ENCODE measurements at regions not wholly inside any gene's neighbourhood (a gene's known extent, or its start where the extent isn't known, plus 50 kb on each side); places are given as distances from the start of the nearest gene placed in this dataset.
"Not testable (repeated sequence)": the region's sequence is repeated elsewhere in the genome, so short reads cannot be mapped to it uniquely, and the experiment has no call there.

- not testable (repeated sequence) for H3K27me3 Mint-ChIP-seq; DNase-seq; H3K36me3 Mint-ChIP-seq (ENCODE audit: insufficient read depth); H3K27ac Mint-ChIP-seq; ATAC-seq (replicated peaks); H3K9me3 Mint-ChIP-seq; H3K4me1 Mint-ChIP-seq (ENCODE audit: low read depth in 2 of 2); H3K4me3 Mint-ChIP-seq
These were observed 54.7 kb upstream of the NBPF15 start for GRCh38 chr1:144516172-144516571.

- ATAC-seq (replicated peaks); H3K4me3 Mint-ChIP-seq; H3K27ac Mint-ChIP-seq; H3K36me3 Mint-ChIP-seq (ENCODE audit: insufficient read depth); H3K27me3 Mint-ChIP-seq; H3K4me1 Mint-ChIP-seq (ENCODE audit: low read depth in 2 of 2); H3K9me3 Mint-ChIP-seq; DNase-seq: not testable (repeated sequence)
These were observed 55.4 kb upstream of the NBPF15 start for GRCh38 chr1:144516906-144517305.

- not testable (repeated sequence) for H3K27ac Mint-ChIP-seq; ATAC-seq (replicated peaks); H3K27me3 Mint-ChIP-seq; H3K4me1 Mint-ChIP-seq (ENCODE audit: low read depth in 2 of 2); H3K9me3 Mint-ChIP-seq; DNase-seq; H3K36me3 Mint-ChIP-seq (ENCODE audit: insufficient read depth); H3K4me3 Mint-ChIP-seq
These were observed 57.0 kb upstream of the NBPF15 start for GRCh38 chr1:144518439-144518838.

GRCh38 chr1:144519528-144520189 is 58.2 kb upstream of the NBPF15 start:
- not testable (repeated sequence) for H3K27me3 Mint-ChIP-seq; H3K4me3 Mint-ChIP-seq; ATAC-seq (replicated peaks); H3K36me3 Mint-ChIP-seq (ENCODE audit: insufficient read depth); H3K9me3 Mint-ChIP-seq; H3K27ac Mint-ChIP-seq; DNase-seq
- H3K4me1 Mint-ChIP-seq (ENCODE audit: low read depth in 2 of 2): peaks cover 5 to 10% of the 10 kb centered on the region in 2 donors

- H3K9me3 Mint-ChIP-seq; H3K36me3 Mint-ChIP-seq (ENCODE audit: insufficient read depth); H3K27me3 Mint-ChIP-seq: not testable (repeated sequence)
- DNase-seq (peak; percentile 39 to 58 (median 50)), ATAC-seq (replicated peaks) (peak; percentile 81)
- peak overlapping the region; percentile 78 to 89 for H3K4me3 Mint-ChIP-seq
- H3K27ac Mint-ChIP-seq: peak overlapping the region; percentile 99 to 100
- peaks cover 8 to 10% of the 10 kb centered on the region in 2 donors for H3K4me1 Mint-ChIP-seq (ENCODE audit: low read depth in 2 of 2)
These were observed 62.4 kb upstream of the NBPF15 start for GRCh38 chr1:144523661-144524407.

- DNase-seq (peak in 1 of 3 experiments; percentile 10), ATAC-seq (replicated peaks) (peak; percentile 77)
- Mint-ChIP-seq H3K27ac (peak overlapping the region; percentile 20 to 77), H3K4me3 (peak overlapping the region; percentile 47 to 53), H3K4me1 (ENCODE audit: low read depth in 2 of 2) (peaks cover 16 to 19% of the 10 kb centered on the region in 2 donors)
- not testable (repeated sequence) for H3K9me3 Mint-ChIP-seq; H3K36me3 Mint-ChIP-seq (ENCODE audit: insufficient read depth); H3K27me3 Mint-ChIP-seq
These were observed 60.5 kb upstream of the PPIAL4F start for GRCh38 chr1:144532156-144532607.

- not testable (repeated sequence) for DNase-seq; H3K9me3 Mint-ChIP-seq; H3K36me3 Mint-ChIP-seq (ENCODE audit: insufficient read depth); H3K27me3 Mint-ChIP-seq; ATAC-seq (replicated peaks)
- H3K4me3 Mint-ChIP-seq: peak overlapping the region in 1 of 2 donors; percentile 34
- peak overlapping the region in 1 of 2 donors; percentile 69 for H3K27ac Mint-ChIP-seq
- peaks cover 14 to 19% of the 10 kb centered on the region in 2 donors for H3K4me1 Mint-ChIP-seq (ENCODE audit: low read depth in 2 of 2)
These were observed 59.2 kb upstream of the PPIAL4F start for GRCh38 chr1:144533480-144533879.

GRCh38 chr1:144534286-144534685 is 58.4 kb upstream of the PPIAL4F start:
- peaks cover 14 to 19% of the 10 kb centered on the region in 2 donors for H3K4me1 Mint-ChIP-seq (ENCODE audit: low read depth in 2 of 2)
- DNase-seq; H3K27me3 Mint-ChIP-seq; H3K36me3 Mint-ChIP-seq (ENCODE audit: insufficient read depth); H3K9me3 Mint-ChIP-seq; H3K4me3 Mint-ChIP-seq: not testable (repeated sequence)
- peak; percentile 77 for ATAC-seq (replicated peaks)
- peak overlapping the region in 1 of 2 donors; percentile 44 for H3K27ac Mint-ChIP-seq

GRCh38 chr1:144536677-144537076 is 56.0 kb upstream of the PPIAL4F start:
- H3K4me3 Mint-ChIP-seq; DNase-seq; ATAC-seq (replicated peaks); H3K27me3 Mint-ChIP-seq; H3K9me3 Mint-ChIP-seq; H3K36me3 Mint-ChIP-seq (ENCODE audit: insufficient read depth): not testable (repeated sequence)
- peak overlapping the region in 1 of 2 donors; percentile 28 for H3K27ac Mint-ChIP-seq
- peaks cover 14 to 19% of the 10 kb centered on the region in 2 donors for H3K4me1 Mint-ChIP-seq (ENCODE audit: low read depth in 2 of 2)

- DNase-seq; H3K36me3 Mint-ChIP-seq (ENCODE audit: insufficient read depth); H3K27me3 Mint-ChIP-seq; H3K27ac Mint-ChIP-seq; H3K4me3 Mint-ChIP-seq; ATAC-seq (replicated peaks); H3K9me3 Mint-ChIP-seq: not testable (repeated sequence)
- H3K4me1 Mint-ChIP-seq (ENCODE audit: low read depth in 2 of 2): peaks cover 9 to 14% of the 10 kb centered on the region in 2 donors
These were observed 55.5 kb upstream of the PPIAL4F start for GRCh38 chr1:144537234-144537633.

GRCh38 chr1:144538736-144539135 is 54.0 kb upstream of the PPIAL4F start:
- not testable (repeated sequence) for H3K9me3 Mint-ChIP-seq; DNase-seq; H3K27me3 Mint-ChIP-seq; H3K27ac Mint-ChIP-seq; H3K4me3 Mint-ChIP-seq; H3K4me1 Mint-ChIP-seq (ENCODE audit: low read depth in 2 of 2); ATAC-seq (replicated peaks); H3K36me3 Mint-ChIP-seq (ENCODE audit: insufficient read depth)

GRCh38 chr1:144539191-144539960 is 53.3 kb upstream of the PPIAL4F start:
- ATAC-seq (replicated peaks); H3K4me1 Mint-ChIP-seq (ENCODE audit: low read depth in 2 of 2); H3K27ac Mint-ChIP-seq; DNase-seq; H3K9me3 Mint-ChIP-seq; H3K36me3 Mint-ChIP-seq (ENCODE audit: insufficient read depth); H3K4me3 Mint-ChIP-seq; H3K27me3 Mint-ChIP-seq: not testable (repeated sequence)

Measured in effector memory CD8-positive, alpha-beta T cell (primary cell).